Urinary bladder (tissue), 4 donors: ENCODE measurements at regions not wholly inside any gene's neighbourhood (a gene's known extent, or its start where the extent isn't known, plus 50 kb on each side); places are given as distances from the start of the nearest gene placed in this dataset. TPM values are rescaled to one million over a fixed set of nuclear protein-coding genes. Genes with fewer than 3 reads are reported as not detected.

Experiments used
- DNase-seq: peaks from one replicate; pipeline ENCODE4 v3.0.0-alpha.2; 2015; ENCODE audit errors: extremely low spot score
- H3K27ac ChIP-seq: one replicate; pipeline ENCODE4 v1.5.1; 2013; ENCODE audit warnings: low read depth, mild to moderate bottlenecking, moderate library complexity
- H3K36me3 ChIP-seq: one replicate; pipeline ENCODE4 v1.6.1; 2013; ENCODE audit warnings: mild to moderate bottlenecking, moderate library complexity; ENCODE audit not compliant: insufficient read depth
- H3K4me1 ChIP-seq: one replicate; pipeline ENCODE4 v1.6.1; 2013; ENCODE audit warnings: mild to moderate bottlenecking, moderate library complexity; ENCODE audit not compliant: insufficient read depth
- H3K4me3 ChIP-seq: one replicate; pipeline ENCODE4 v1.5.1; 2013; ENCODE audit warnings: low read depth, low read length
- WGBS: extraction: QIAGEN DNeasy Blood & Tissue Kit; methylation state at CpG from one replicate; pipeline ENCODE4 v1.1.7; 2013; 5-methylcytosine and 5-hydroxymethylcytosine counted together
- small RNA-seq: library from RNA; depleted of rRNA; stranded (forward); fragments of <200 nt; gene quantifications from one replicate; pipeline ENCODE3, GENCODE V24; 2014
- donor health status: healthy with polysubstance abuse.
- donor health status: healthy.

DNA sequence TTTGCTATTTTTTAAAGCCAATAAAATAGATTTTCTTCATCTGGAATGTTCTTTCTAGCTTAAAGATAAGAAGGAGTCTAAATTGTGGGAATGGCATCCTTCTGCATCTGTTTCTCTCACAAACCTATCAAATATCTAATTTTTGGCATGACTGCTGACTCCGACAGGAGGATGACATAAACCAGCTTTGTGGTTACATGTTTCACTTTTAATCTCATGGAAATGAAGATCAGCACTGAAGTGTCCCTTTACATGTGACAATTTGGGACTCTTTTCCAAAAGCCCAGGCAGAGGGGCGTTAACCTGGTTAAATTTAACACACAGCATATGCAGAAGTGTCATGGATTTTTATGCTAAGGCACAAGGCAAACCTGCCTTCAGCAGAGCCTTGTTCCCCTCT, 694.7 kb downstream of the ARHGAP15 start:
- no peak overlapping the region for H3K4me3 ChIP-seq
- H3K4me1 ChIP-seq = no peaks in the 10 kb centered on the region
- no peak for DNase-seq
- no peak overlapping the region for H3K27ac ChIP-seq
- no peaks in the 10 kb centered on the region for H3K36me3 ChIP-seq
- 56% methylated on average over 2 of the region's 2 CpGs for WGBS

DNA sequence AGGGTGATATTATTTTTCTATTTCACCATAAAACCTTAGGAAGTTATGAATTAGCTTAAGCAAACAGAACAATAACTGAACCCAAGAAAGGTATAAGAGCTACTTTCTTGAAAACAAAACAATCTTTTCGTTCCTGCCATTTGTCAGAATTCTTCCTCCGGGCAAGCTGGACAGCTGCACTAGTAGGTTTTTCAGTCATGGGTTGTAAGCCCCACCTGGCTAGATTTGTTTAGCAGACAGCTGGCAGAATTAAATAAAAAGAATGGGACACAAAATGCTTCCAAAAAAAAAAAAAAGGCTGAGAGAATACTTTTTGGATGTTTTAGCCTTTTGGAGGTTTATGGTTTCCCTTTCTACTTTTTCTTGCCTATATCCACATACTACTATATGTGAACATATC, 694.1 kb downstream of the ARHGAP15 start:
- no peak for DNase-seq
- 72% methylated on average over 2 of the region's 2 CpGs for WGBS
- H3K36me3 ChIP-seq = no peaks in the 10 kb centered on the region
- no peak overlapping the region for H3K4me3 ChIP-seq
- no peaks in the 10 kb centered on the region for H3K4me1 ChIP-seq
- no peak overlapping the region for H3K27ac ChIP-seq

DNA sequence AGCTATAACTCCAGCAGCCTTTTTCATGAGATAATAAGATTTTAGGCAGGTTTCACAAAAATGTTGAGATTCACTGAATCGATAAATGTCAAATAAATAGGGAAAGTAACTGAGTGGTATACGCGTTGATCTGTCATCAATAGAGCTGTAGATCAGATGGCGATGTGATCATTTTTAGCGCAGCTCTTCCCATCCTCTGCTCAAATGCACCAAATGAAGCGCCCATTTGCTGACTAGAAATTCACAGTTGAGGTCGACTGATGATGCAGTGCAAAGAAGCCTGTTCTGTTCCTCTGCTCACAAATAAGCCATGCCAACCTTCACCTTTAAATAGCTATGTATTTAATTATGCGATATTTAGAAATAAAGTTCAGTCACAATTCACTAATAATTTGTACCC, 693.5 kb downstream of the ARHGAP15 start:
- Histone ChIP-seq H3K27ac (no peak overlapping the region), H3K4me1 (no peaks in the 10 kb centered on the region), H3K4me3 (no peak overlapping the region), H3K36me3 (no peaks in the 10 kb centered on the region)
- 98% methylated on average over 8 of the region's 8 CpGs for WGBS
- no peak for DNase-seq

DNA sequence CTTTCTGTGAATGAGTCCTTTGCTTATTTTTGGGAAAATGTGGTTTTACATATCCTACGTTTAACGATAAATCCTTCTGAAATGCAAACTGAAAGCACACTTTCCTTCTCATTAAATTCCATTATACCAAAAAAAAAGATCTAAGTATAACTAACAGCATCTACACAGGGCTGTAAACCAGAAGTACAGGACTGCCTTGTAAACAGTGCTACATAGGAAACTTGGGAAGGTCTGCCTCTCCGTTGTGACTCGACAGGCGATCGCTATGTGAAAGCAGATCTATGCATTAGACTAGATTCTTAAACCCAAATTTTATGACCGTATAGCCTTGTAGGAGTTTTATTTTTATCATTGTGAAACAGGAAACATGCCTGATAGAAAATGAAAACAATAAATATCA, 690.5 kb downstream of the ARHGAP15 start:
- no peak for DNase-seq
- Histone ChIP-seq H3K36me3 (no peaks in the 10 kb centered on the region), H3K4me3 (no peak overlapping the region), H3K27ac (no peak overlapping the region), H3K4me1 (no peaks in the 10 kb centered on the region)
- 47% methylated on average over 7 of the region's 7 CpGs for WGBS

DNA sequence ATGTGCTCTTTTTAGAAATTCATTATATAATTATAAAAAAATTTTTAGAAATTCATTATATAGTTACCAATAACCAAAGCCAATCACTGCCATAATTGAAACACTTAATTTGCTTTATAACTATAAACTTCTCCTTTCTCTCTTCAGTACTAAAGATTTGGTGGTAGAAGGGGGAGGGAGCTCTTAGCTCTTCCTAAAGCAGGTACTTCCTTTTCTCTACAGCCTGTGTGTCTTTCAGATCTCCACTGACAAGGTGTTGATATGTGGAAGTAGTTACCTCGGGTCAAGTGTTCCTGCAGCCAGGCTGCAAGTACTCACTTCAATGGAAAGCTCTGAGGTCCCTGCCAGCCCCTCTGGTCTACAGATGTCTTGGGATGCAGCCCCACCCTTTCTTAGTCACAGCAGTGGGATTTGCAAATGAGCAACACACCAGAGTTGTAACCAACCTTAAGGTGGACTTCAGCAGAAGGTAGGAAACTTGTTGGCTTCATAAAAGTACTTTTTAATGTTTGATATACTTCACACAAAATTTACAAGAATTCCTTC, 690.0 kb downstream of the ARHGAP15 start:
- Histone ChIP-seq H3K4me1 (no peaks in the 10 kb centered on the region), H3K36me3 (no peaks in the 10 kb centered on the region), H3K27ac (no peak overlapping the region), H3K4me3 (no peak overlapping the region)
- whole genome bisulfite sequencing = 25% methylated on average over 1 of the region's 1 CpG
- no peak for DNase-seq

Small RNA genes in the stretch of these regions (small RNA-seq; reads per million reads assigned to genes)
- gene RF00019 = not detected
